SK-N-MC (cell line): ENCODE measurements at regions not wholly inside any gene's neighbourhood (a gene's known extent, or its start where the extent isn't known, plus 50 kb on each side); places are given as distances from the start of the nearest gene placed in this dataset.

ENCODE experiments used
- EZH2 ChIP-seq: fragments of 200-600 bp; sonication (generic); IDR thresholded peaks from one replicate; pipeline ENCODE4 v1.6.1; 2017; ENCODE audit warnings: antibody characterized with exemption
- POLR2AphosphoS5 ChIP-seq: IDR thresholded peaks from 2 replicates; pipeline ENCODE4 v1.6.1; 2012; ENCODE audit warnings: mild to moderate bottlenecking, low read depth, low read length, borderline replicate concordance

DNA sequence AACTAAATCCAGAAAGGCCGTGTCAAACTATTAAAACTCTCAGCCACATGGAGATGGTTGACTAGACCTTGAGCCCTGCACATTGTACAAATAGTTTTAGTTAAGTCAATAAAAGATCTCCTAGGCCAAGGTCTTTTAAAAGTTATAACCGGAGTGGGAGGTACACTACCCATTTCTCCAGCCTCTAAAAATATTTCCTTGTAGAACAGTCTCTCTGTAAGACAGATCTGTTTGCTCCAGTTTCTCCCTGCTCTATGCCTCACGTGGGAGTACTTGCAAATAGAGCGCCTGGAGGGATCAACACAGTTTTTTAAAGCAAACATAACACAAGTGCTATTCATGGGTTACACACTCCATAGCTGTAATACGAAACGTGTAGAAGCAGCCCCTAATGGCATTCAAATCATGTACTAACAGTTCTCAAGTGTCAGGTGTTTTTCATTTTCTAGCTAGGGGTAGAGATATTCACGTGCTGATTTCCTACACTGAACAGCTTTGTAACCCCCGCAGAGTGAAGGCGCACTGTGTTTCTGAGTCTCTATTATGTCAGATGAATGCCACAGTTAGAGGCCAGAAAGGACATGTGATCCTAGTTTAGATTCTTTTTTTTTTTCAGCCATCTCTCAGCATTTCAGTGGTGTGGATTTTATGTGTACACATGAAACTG lies 703.4 kb upstream of the GRAMD2B start:
- TF ChIP-seq POLR2AphosphoS5, result no peak
- TF ChIP-seq EZH2, result no peak
